NCI-H2227 (cell line): ENCODE measurements at regions not wholly inside any gene's neighbourhood (a gene's known extent, or its start where the extent isn't known, plus 50 kb on each side); places are given as distances from the start of the nearest gene placed in this dataset.

Experiments
- DNase-seq: peaks from one replicate; lab custom pipeline; 2025; ENCODE audit not compliant: unreplicated experiment; lab: John Stamatoyannopoulos, UW

DNA sequence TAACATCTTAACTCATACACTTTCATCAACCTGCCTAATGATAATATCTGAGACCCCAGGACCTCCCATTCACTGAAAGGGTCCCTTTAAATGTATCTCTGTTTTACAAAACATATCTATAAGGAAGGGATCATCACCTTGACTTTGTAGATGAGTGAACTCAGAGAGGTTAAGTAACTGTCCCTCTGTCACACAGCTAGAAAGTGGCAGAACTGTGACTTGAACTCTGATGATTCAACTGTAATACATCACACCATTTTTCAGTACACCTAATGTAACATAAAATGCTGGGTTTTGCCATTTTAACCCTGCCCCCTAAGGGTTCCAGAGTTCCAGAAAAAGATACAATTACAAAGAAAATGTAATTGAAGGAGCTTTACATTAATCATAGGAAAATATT is 234.6 kb downstream of the ZEB2 start:
- no peak for DNase-seq

DNA sequence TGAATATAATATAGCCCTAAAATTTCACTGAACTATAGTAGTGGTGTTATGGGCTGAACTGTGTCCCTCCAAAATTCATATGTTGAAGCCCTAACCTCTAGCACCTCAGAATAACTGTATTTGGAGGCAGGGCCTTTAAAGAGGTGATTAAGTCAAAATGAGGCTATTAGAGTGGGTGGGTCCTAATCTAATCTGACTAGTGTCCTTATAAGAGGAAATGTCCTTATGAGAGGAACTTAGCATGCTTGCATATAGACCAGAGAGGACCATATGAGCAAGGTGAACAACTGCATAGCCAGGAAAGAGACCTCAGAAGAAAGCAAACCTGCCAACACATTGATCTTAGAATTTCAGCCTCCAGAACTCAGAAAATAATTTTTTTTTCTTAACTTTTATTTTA is 238.4 kb downstream of the ZEB2 start:
- DNase-seq, result no peak

DNA sequence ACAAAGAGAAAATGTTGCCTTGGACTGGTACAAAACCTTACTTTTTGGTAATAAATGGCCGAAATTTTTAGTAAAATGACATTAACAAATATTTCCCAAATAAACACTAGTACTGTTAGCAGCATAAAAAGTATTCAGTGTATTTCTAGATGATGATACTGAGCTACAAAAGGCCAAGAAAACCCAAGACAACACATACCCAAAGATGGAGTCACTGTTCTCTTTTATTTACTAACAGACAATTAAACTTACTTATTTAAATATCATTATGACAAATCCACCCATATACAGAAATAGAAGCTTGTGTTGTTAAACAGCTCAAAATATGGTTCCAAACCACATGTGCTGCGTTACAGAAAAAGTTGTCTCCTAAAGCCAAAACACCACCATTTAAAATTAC is 239.9 kb downstream of the ZEB2 start:
- no peak for DNase-seq

DNA sequence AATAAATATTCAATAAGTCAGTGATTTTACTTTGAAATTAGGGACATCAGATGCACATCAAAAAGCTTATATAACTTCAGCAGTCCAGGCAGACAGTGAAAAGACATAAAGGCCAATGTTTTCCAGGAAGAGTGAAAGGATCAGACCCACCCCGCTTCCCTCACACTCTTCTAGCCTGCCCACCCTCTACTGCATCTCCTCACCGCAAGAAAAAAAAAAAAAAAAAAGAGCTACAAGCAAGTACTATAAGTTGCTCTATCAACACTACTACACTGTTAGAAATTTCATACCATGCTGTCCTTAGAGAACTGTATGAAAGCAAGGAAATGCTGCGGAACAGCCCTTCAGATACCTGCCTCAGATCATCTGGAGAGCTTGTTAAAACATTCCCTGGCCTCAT is 240.8 kb downstream of the ZEB2 start:
- no peak for DNase-seq

DNA sequence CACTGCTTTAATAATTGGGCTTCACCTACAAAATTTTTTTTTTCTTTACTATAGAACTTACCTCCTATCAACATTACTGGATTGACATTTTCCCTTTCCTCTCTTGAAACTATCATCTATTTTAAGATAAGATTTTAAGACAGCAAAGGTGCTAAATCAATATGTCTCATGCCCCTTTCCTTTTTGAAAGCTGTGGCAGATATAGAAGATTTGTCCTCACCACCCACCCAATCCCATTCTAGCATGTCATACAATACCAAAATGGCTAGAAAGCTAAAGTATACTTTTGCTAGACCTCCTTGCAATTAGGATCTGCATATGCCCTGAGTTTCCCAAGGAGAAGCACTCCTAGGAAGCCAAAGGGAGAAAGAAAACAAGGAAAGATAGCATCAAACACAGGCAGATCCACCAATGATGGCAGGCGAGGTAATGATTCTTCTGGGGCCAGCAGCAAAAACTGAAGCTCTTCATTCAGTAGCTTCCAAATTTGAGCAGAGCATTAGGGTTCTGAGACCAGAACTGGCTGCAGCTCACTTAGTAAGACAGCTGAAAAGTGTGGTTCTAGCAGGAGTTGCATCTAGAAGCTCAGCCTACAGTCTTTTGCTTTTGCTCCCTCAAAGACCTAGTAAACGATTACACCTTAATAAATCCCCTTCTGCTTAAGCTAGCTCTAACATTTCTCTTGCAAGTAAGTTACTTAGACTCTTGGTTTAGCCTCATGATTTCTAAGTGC is 242.1 kb downstream of the ZEB2 start:
- DNase-seq, result no peak

DNA sequence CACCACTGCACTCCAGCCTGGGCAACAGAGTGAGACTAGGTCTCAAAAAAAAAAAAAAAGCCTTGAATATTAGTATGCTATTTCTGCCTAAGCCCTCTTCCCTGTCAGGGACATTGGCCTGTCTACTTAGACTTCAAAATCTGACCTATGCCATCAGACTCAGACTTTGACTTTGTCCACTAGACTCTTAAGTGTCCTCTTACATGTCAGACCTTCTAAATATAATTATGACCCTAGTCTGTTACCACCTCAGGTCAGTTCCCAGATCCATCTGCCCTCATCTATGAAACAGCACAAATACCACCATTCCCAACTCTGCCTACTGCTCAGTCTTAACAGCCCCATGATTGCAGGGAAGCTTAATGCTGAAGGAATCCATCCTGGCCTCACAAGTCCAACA is 244.6 kb downstream of the ZEB2 start:
- DNase-seq, result no peak

DNA sequence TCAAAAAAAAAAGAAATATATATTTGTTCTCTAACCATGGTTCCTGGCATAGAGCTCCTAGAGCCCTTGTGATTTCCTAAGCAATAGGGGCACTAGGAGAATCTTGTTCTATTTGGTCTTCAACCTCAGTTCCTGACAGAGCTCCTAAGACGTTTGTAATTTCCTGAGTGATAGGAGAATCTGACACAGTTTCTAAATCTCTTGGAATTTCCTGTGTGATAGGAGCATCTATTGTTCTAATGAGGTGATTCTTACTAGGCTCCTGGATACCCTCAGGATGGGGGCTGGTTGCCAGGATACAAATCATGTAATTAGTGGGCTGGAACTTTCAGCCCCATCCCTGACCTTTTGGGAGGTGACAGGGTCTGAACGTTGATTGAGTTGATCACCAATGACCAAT is 245.8 kb downstream of the ZEB2 start:
- DNase-seq, result no peak

DNA sequence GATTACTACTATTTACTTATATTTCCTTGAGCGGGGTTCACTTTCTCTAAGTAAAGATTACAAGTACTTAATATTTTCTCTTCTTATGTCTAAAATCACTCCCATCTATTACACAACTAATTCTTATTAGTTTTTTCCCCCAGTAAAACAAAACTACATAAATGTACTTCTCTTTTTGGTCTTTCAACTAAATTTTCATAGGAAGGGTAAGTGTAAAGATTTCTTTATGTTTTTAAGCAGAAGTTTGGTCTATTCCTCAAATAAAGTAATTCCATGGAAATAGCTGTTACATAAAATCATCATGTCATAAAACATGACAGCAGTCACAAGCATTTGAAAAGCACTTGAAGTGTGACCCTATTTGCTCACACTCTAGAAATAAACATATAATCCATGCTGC is 249.0 kb downstream of the ZEB2 start:
- DNase-seq, result no peak

DNA sequence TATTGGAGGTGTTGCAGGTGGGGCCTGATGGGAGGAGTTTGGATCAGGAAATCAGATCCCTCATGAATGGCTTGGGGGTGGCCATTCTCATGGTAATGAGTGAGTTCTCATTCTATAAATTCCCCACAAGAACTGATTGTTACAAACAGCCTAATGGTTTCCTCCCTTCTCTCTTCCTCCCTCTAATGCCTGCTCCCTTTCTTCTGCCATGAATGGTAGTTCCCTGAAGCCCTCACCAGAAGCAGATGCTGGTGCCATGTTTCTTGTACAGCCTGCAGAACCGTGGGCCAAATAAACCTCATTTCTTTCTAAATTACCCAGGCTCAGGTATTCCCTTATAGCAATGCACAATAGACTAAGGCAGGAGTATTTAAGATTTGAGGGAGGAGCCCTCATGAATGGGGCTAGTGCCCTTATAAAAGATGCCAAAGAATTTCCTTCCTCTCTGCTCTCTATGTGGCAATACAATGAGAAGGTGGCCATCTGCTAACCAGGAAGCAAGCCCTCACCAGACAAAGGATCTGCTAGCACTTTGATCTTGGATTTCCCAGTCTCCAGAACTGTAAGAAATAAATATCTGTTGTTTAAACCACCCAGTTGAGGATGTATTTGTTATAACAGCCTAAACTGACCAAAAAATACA is 251.8 kb downstream of the ZEB2 start:
- no peak for DNase-seq

DNA sequence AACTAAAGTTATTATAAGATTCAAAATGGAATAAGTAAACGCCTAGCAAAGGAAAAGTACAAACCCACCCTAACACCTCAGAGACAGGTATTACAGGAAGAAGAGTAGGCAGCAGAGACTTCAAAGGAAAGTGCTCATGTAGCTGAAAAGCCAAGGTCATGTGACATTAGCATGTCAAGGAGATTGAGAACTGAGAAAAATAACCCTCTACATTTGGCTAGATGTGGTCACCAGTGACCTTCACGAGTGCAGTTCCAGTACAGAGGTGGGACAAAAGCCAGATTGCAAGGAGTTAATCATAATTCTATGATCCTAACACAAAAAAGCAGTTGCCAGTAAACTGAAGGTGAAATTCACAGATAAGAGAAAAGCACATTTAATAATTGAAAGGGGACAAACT is 252.7 kb downstream of the ZEB2 start:
- DNase-seq, result no peak

DNA sequence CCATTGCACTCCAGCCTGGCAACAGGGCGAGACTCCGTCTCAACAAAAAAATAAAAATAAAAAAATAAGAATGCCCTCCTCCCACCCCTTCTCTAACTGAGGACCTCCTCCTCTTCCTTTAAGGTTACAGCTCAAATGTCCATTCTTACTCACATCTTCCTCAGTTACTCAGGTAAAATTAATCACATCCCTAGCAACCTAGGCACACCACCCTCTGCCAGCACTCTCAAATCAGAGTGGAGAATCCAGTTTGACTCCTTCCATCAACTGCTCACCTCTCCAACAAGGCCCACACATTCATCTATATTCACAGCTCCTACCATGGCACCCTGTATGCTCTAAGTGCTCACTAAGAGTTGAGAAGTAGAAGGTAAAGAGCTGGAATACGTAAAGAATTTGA is 254.3 kb downstream of the ZEB2 start:
- no peak for DNase-seq

DNA sequence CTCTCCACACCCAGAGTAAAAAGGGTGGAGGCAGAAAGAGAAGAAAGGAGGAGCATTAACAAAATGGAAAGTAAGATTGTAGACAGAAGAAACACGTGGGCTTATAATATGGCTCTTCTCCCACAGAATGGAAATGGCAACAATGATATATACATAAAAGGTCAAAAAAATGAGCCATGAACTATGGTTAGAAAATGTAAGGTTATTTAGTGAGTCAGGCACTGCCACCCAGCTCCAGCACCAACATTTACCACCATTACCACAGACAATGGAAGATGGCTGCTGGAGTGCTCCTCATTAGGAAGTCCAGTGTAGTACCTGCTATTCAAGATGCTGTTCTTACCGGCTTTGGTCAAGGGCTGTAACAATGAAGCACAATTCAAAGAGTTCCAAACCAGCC is 258.0 kb downstream of the ZEB2 start:
- DNase-seq, result no peak

DNA sequence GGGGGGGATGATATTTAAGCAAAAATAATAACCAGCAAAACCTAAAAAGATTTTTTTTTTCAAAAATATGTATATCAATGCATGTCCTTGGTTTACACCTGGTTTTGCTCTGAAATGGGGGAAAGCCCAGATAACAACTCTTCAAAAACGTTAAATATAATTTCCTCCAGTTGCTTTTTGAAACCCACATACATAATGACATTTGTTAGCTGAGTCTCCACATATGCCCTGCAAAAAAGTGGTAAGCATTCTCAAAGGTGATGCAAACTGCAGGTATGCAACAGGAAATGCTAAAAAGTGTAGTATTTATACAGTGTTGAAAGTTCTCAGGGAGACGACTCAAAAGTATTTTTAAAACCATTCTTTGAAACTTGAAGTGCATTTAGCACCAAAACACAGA is 258.6 kb downstream of the ZEB2 start:
- no peak for DNase-seq

DNA sequence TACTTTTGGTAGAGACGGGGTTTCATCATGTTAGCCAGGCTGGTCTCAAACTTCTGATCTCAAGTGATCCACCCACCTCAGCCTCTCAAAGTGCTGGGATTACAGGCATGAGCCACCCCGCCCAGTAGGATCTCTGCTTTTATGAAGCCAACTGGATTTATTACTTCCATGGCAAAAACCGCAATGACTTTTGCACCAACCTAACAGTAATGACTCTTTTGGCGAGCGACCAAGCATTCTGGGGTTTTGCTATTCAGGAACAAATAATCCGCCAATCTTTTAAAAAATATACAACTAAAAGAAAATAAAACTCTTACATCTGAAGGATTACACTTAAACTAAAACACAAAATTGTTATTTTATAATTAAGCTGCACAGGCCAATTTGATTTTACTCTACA is 260.6 kb downstream of the ZEB2 start:
- no peak for DNase-seq

DNA sequence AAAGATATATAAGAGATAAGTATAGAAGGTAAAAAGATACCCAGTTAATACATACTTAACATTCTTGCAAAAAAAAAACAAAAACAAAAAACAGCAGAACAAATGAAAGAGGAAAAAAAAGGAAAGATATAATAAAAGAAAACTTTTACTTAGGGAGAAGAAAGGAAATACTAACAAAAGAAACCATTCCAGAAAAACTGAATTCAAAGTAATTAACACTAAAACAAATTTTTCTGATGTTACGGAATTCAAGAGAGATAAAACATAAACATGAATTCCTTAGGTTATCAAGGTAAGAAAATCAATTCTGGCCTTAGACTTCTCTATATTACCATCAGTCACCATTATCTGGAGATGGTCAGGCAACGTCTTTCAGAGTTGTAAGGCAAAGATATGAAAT is 261.8 kb downstream of the ZEB2 start:
- DNase-seq, result no peak

DNA sequence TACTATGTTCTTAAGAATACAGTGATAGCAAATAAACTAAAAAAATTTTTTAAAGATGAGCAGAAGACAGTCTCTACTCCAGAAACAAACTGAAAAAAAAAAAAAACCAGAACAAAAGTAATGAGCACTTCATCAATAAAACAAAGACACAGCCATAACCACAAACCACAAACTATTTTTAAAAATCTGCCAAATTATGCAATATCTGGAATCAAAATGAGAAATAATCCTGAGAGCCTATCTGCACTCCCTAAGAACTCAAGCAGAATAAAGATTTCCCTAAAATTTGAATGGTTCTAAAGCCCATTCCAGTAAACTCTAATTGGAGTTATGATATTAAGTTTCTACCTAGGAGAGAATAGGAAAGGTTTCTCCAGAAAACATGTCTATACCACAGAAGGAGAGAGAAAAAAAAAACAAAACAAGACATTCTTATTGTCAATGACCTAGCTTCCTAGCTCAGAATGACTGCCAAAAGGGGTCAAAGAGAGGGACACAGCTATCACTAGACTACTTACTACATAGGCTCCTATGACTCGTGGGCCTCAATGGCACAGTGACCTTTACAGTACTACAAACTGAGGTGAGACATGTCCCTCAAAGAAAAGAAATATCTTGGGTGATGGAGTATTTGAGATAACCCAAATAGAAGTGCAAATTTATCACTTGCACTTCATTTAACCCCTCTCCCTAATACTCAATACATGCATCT is 262.8 kb downstream of the ZEB2 start:
- DNase-seq, result no peak

DNA sequence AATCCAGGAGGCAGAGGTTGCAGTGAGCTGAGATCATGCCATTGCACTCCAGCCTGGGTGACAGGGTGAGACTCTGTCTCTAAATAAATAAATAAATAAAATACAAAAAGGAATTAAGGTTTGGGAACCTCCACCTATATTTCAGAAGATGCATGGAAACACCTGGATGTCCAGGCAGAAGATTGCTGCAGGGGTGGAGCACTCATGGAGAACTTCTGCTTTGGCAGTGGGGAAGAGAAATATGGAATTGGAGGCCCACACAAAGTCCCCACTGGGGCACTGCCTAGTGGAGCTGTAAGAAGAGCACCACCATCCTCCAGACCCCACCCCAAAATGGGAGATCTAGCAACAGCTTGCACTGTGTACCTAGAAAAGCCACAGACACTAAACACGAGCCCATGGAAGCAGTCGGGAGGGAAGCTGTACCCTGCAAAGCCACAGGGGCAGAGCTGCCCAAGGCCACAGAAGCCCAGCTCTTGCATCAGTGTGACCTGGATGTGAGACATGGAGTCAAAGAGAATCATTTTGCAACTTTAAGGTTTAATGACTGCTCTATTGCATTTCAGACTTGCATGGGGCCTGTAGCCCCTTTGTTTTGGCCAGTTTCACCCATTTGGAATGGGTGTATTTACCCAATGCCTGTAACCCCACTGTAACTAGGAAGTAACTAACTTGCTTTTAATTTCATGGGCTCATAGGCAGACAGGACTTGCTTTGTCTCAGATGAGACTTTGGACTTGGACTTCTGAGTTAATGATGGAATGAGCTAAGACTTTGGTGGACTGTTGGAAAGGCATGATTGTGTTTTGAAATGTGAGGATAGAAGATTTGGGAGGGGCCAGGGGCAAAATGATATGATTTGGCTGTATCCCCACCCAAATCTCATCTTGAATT is 265.3 kb downstream of the ZEB2 start:
- DNase-seq, result no peak

DNA sequence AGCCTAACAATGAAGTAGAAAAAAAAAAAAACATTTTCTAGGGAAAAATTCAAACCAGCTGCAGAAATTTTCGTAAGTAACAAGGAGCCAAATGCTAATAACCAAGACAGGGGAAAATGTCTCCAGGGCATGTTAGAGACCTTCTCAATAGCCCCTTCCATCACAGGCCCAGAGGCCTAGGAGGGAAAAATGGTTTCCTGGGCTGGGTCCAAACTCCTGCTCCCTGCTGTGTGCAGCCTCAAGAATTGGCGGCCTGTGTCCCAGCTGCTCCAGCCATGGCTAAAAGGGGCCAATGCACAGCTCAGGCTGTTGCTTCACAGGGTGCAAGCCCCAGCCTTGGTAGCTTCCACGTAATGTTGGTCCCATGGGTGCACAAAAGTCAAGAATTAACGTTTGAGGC is 266.2 kb downstream of the ZEB2 start:
- DNase-seq, result no peak

DNA sequence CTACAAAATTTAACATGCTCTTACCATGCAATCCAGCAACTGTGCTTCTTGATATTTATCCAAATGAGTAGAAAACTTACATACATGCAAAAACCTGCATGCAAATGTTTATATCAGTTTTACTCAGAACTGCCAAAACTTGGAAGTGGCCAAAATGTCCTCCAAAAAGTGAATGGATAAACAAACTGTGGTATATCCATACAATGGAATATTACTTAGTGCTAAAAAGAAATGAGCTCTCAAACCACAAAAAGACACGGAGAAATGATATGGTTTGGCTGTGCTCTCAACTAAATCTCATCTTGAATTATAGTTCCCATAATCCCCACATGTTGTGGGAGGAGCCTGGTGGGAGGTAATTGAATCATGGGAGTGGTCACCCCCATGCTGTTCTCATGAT is 267.2 kb downstream of the ZEB2 start:
- DNase-seq, result no peak

DNA sequence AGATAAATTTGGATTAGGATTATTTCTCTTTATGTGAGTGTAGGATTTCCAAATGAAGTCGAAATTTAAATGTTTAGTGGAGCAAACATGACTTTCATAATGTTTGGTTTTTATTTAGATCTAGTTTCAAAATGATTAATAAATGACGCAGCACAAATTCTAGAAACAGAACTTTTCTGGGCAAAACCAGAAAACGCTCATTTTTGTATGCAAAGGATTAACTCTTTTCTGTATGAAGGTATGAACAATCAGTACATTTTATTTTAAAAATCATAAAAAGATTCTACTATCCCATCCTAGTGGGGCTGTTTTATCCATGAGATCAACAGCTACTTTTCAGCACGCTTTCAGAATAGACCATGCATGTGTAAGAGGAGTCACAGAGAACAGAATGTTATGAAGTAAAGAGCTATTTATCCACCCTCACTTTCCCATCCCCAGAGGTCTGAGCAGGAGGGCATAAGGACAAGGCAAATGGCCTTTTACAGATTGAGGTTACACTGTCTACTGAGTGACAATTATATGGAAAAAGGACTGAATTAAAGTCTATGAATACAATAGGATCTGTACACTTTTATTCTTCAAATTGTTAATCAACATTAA is 270.8 kb downstream of the ZEB2 start:
- no peak for DNase-seq
